GM19463 (cell line): ENCODE measurements at regions not wholly inside any gene's neighbourhood (a gene's known extent, or its start where the extent isn't known, plus 50 kb on each side); places are given as distances from the start of the nearest gene placed in this dataset.

Experiments used
- ATAC-seq: cut with Tn5 transposase; IDR thresholded peaks from one replicate; pipeline ENCODE4 v1.9.1; 2021; ENCODE audit warnings: mild to moderate bottlenecking, moderate library complexity; ENCODE audit not compliant: unreplicated experiment

DNA sequence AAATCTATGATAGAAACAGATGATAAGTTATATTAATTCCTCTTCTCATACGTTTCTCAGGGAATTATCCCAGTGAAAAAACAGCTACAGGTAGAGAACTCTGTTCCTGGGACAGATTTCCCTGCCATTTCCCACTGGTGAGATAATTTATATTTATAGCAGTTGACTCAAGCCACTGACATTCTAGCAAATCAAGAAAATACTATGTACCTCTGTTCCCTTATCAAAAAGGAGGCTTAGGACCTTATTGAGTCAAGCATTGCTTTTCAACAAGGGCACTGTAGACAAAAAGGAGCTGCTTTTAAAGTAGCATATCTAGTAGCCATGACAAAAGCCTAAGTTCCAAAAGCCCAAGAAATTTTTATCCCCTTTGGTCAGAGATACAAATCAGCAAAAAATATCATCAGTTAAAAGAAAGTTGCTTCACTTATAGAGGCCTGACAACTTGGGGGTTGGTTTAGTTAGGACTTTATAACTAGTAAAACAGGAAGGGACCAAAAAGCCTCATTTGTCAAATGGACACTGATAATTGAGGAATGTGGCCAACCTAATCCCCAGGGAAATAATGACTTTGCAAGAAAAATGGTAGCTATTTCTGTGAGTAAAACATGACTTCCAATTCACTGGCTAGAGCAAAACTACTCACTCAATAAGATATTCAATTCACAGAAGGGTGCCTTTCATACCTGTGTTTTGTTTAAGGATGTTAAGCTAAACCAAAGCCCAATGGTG is 652.5 kb downstream of the SLITRK1 start:
- no peak for ATAC-seq

DNA sequence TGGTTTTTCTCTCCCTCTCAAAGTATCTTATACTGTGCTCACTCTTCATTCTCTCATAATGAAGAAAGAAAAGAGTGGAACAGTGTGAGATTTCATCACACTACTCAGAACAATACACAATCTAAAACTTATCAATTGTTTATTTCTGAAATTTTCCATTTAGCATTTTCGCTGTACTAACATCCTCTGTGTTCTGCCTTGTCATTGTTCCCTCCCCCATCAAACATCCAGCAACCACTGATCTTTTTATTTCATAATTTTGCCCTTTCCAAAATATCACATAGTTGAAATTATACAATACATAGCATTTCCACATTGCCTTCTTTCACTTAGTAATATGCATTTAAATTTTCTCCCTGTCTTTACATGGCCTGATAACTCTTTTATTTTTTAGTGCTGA is 658.7 kb downstream of the SLITRK1 start:
- ATAC-seq: no peak

DNA sequence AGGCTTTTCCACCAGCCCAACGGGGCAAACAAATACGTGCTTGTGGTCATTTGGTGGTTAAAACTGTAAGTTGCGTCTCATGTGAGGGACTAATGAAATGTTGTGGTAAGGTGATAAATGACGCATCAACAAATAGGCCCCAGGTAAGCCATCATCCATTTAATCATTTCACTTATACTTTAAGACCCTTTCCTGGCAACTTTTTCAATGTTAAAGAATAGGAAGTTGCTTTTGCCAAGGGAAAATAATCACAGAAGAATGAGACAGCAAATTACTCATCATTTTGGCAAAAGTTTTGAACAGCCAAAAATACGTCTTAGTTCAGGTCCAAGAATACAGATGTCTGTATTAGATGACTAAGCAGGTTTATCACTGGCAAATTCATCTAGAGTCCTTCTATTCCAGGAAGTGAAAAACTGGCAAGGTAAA is 660.4 kb downstream of the SLITRK1 start:
- ATAC-seq: no peak

DNA sequence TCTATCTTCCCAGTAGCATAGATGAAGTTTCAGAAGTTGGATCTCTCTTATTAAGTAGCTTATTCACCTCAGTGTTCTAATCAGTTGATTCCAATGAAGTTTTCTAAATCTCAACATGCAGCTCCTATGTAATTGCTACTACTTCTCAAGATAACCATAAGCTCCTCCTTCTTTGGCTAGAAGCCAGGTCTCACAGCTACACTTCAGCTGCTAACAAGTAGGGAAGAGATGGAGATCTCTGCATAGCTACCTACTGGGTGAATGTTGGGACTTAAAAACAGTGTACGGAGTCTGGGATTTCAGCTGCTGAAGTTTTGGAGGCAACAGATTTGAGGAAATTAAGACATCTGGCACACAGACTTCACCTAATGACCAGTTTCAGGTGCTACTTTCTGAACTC is 661.0 kb downstream of the SLITRK1 start:
- no peak for ATAC-seq

DNA sequence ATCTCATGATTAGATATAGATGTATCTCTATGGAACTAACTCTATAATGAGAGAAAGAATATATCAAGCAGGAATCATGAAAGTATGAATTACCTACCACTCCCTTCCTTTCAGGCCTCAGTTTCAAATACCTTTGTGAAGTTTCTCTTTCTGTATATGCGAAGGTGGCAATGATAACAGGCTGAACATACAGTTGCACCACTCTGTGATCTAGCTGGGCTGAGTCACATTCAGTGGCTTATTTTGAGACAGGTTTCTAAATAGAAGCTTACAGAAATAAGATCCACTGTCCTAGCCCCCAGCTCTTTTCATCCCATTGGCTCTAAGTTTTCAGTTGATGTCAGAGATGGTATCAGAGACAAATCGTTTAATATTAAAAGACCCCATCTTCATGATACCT is 662.0 kb downstream of the SLITRK1 start:
- ATAC-seq: no peak

DNA sequence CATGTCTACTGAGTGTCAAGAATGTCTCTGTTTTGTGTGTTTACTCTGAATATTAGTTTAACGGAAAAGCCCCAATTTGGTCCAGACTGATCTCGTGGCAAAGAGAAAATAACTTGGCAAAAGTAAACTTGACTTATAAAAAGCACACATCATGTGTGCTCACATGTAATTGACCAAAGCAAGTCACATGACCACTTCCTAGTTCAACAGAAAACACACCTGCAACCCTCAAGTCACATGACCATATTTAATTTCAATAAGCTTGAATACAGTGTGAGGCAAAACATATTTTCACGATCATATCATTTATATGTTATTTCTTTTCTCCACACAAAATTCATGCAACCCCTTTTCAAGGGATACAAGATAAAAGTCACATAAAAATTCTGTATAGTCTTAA is 662.4 kb downstream of the SLITRK1 start:
- no peak for ATAC-seq

DNA sequence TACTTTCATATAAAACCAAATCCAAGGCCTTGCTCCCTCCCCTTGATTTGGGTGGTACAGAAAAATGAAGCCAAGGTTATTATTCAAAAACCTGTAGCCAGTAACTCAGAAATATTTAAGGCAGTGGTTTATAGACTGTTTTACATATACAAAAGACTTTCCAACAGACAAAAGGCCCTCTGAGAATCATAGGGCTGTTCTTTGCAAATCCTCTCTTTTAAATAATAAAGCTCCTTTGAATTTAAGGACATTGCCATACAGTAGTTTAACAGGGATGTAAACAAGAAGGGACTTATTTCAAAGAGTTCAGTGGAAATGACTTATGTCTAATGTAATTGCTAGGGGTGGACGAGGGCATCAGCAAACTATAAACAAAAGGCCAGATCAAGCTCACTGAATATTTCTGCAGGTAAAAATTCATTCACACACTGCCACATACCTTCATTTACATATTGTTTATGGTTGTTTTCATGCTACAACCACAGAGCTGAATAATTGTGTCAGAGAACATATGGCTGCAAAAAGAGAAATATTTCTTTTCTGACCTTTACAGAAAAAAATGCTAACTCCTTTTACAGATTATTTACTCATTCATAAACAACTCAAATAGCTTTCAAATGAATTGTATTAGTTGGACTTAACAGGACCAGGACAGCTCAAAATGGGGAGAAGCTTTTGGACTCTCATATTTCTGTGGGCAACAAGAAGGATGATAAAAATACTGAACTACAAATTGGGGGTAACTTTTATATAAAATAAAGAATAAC is 665.6 kb downstream of the SLITRK1 start:
- no peak for ATAC-seq

DNA sequence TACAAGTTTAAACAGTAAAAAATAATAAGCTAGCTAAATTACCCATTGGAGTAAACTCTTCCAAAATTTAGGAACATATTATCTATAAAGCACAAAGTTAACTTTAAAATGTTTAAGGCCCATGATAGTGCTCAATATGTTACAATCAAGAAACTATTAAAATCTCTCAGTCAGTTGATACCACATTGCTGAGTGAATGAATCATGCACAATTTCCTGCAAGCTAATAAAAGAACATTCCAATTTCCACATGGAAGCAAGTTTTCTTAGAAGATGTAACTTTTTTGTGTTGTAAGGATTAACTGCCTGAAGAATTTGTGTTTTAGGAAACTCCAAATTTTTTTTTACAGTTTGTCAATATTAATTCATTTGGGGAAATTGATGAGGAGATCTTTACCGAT is 666.6 kb downstream of the SLITRK1 start:
- ATAC-seq: no peak

DNA sequence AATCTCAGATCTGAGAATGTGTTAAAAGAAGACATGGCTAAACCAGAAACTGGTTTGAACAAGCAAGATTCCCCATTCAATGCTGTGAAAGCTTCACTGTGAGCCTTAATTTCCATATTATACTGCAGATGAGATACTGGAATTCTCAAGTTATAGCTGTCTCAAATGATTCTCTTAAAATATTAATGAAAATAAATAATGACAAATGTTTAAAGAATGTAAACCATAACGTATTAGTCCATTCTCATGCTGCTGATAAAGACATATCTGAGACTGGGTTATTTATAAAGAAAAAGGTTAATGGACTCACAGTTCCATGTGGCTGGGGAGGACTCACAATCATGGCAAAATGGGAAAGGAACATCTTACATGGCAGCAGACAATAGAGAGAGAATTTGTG is 667.8 kb downstream of the SLITRK1 start:
- ATAC-seq: no peak

DNA sequence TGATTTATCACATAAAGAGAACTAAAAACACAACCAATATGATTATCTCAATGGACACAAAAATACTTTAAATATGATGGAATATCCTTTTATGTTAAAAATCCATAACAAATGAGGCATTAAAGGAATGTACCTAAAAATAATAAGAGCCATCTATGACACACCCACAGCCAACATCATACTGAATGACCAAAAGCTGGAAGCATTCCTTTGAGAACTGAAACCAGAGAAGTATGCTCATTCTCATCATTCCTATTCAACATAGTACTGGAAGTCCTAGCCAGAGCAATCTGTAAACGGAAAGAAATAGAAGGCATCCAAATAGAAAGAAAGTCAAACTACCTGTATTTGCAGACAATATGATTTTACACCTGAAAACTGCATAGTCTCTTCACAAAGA is 671.0 kb downstream of the SLITRK1 start:
- ATAC-seq: no peak

DNA sequence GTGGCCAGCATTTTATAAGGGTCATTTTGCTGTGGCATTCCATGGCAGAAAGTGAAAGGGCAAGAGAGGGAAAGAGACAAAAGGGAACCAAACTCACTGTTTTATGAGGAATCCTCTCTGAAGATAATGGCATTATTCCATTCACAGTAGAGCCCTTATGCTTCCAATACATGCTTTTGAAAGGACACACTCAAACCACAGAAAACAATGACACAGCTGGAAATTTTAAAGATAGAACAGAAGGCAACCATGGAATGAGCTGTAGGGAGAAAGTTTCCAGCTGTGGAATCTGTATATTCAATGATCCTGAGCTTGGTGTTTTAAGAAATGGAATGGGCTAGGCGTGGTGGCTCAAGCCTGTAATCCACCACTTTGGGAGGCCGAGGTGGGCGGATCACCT is 677.4 kb downstream of the SLITRK1 start:
- ATAC-seq: no peak

DNA sequence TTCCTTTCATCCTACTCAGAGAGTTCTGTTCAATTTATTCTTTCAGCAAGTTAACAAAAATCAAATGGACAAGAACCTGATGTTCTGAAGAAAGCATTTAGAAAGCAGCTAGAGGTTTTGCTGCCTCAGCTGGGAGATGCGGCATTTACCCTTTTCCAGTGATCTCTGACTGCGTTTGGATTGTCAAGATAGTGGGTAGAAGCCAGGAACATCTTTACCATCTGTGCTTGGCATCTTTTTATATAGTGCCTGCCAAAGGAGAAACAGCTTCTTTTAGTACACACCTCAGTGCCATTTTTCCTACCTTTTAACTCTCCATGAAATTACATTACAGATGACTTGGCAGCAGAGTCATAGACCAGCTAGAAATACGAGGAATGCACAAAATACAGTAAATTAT is 680.8 kb downstream of the SLITRK1 start:
- no peak for ATAC-seq

DNA sequence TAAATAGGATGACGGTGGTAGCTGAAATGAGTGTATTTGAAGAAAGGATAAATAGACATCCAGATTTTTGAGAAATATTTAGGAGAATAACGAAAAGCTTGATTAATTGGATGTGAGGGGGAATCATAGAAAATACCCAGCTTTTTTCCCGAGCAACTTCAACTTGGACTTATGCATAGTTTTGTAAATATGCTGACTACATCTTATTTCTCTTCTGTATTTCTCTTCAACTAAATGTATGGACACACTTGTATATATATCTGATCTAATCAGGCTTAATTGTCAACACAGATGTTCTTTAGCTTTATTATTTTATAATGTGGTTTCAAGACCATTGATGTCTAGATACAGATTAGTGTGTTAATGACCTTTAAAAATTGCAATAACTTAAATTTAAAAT is 685.0 kb downstream of the SLITRK1 start:
- no peak for ATAC-seq

DNA sequence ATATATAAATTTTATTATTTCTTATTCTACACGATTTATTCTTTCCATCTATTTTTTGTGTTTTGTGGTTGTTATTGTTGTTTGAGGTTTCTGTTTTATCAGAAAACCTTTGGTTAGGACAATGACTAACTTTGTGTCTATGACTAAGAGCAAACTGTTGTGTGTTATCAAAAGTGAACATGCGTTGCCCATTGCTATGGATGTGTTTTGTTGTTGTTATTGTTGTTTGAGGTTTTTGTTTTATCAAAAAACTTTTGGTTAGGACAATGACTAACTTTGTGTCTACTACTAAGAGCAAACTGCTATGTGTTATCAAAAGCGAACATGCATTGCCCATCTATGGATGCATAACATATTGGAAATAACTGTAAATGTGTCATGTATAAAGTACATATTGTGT is 692.3 kb downstream of the SLITRK1 start:
- ATAC-seq: no peak

DNA sequence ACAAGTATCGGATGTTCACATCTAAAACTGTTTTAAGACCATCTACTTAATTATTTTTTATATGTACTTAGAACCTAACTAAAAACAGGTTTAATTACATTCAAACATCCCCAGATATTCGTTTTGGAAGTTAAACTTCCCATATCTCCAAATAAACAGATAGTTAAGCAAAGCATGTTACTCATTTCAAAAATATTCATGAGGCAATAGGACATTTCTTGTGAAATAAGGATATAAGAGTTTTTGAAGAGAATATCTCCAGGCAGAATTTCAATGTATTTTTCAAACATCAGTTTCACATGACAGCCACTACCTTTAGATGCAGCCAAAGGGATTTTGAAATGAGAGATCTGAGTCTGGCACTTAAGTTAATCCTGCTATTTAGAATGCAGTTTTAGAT is 697.5 kb downstream of the SLITRK1 start:
- no peak for ATAC-seq

DNA sequence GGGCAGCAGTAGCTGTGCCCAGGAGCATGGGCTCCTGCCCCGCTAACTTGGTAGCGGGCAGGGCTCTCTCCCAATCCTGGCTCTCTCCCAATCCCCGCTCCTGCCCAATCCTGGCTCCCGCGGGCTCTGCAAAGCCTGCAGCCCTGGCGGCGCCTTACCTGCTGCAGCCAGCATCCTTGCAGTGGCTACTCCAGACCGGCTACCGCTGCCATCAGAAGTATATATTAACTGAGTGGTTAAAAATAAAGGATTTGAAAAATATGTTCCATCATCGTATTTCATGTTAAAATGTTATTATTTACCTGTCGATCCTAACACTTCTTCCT is 698.2 kb downstream of the SLITRK1 start:
- ATAC-seq: no peak

DNA sequence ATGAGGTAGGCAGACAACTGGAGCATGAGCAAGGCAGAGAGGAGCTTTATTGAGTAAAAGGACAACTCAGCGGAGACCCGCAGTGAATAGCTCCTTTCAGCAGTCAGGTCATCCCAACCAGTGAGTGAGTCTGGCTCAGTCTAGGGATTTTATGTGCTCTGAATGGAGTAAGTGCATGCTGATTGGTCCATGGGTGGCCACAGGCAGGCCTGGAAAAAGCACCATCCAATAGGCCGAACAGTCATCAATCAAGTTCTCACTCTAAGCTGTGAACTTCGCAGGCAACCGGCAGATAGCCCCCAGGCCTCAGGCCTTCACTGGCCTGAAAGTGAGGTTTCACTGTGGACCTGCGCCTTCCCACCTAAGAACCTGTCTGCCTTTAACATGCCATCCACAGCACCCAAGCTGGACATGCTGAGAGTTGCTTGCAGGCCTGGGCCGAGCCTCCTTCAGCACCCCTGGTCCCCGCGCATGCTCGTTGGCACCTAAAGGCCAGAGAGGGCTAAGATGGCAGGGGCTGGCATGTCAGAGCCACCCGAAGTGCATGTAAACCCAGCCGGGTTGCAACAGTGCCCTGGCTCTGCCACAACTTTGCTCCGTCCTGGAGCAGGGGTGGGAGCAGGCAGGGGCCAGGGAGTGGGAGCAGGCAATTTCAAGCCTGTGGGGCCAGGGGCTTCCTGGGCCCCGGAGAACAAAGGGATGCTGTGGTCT is 698.7 kb downstream of the SLITRK1 start:
- no peak for ATAC-seq

DNA sequence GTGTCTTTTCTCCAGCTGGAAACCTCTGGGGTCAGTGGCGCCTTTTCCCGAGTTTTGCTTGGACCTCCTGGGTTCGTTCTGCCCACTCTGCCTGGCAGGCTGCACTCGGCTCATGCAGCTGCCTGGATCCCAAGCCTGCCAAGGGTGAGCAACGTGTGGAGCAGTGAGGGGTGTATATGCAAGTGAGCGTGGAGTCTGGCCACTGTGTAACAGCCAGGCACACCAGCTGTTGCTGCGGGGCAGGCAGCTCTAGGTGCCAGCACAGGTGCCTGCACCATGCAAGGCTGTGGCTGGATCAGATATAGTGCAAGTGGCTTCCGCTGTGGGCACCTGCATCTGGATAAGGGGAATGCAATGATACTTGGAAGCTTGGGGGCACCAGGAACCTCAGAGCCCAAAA is 699.4 kb downstream of the SLITRK1 start:
- no peak for ATAC-seq

DNA sequence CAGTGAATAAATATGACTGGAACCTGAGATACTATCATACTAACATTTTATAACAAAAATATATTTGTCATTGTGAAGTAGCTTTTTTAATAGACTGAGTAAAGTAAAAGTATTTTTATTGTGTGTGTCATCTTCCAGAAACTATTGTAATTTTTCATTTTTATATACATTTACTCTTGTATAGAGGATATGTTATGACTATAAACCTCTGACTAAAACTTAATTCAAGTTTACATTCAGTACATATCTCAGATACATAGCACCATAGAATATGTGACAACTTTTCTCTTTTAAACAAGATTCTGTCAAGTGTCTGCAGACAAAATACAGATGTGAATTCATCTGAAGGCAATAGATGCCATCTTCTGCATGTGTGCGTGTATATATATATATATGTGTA is 704.3 kb downstream of the SLITRK1 start:
- ATAC-seq: no peak

DNA sequence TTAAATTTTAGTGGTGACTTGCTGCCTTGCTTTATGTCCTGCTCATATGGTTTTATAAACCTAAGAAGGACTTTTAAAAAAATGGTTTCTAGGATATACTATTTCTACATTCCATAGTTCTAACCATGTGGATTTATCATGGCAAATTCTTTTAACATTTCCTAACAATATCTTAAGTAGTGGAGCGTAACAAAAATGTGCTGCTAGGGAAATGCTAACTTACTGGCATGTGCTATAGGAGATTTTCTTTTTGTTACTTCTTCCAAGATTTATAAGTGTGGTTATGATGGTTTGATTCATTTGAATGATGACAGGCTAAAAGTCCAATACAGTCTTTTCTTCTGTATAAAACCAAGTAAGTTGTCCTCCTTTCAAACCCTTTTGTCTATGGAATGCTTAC is 713.7 kb downstream of the SLITRK1 start:
- ATAC-seq: no peak

DNA sequence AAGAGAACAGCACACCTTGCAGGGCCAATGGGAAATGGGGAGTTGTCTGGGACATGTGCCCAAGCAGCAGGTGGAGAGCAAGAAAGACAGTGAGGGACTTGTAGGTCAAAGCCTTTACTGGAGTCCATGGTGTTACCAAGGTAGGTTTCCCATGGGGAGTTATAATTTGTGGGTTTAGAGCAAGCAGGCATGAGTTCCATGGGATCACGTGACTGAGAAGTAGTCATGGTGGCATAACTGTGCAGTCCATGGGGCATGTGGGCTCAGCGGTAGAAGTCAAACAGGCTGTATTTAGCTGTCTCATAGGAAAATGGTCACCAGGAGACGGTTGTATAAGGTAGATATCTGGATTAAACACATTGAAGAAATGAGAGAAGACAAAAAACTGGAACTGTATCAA is 715.1 kb downstream of the SLITRK1 start:
- ATAC-seq: no peak

DNA sequence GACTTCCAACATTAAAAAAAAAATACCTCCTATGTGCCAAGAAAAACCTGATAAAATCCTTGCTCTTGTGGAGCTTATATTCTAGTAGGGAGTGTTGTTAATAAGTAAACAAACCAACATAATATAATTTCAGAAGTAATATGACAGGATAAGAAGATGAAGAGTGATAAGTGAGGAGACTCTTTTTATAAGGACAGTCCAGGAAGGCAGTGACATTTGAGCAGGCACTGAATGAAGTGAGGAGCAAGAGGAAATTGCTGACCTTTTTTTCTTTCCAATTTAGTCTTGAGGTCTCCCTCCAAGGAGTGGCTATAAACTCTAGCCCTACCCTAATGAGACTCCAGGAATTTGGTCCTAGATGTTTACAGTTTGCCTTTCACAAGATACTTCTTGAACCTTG is 715.7 kb downstream of the SLITRK1 start:
- no peak for ATAC-seq
